HG02840 (cell line): ENCODE measurements at regions not wholly inside any gene's neighbourhood (a gene's known extent, or its start where the extent isn't known, plus 50 kb on each side); places are given as distances from the start of the nearest gene placed in this dataset.

Experiments used
- ATAC-seq: cut with Tn5 transposase; IDR thresholded peaks from one replicate; pipeline ENCODE4 v1.9.1; 2021; ENCODE audit warnings: mild to moderate bottlenecking, moderate library complexity, moderate number of reproducible peaks; ENCODE audit not compliant: unreplicated experiment, low FRiP score

DNA sequence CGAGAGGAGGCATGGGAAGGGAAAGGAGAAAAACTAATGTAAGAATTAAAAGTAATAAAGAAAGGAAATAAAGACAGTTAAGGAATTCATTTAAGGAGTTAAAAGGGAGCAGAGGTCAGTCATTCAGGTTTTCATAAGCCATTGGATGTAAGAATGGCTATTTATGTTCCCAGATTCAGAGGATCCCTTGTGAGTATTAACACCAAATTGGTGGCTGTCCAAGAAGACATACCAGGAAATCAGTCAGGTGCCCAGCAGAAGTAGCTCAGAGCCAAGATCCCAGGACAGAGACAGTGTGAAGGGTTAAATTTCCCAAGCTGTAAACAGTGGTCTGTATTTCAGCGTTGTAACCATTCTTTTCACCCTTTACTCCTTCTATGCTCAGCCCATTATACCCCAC is 550.4 kb downstream of the BCL11A start:
- no peak for ATAC-seq

DNA sequence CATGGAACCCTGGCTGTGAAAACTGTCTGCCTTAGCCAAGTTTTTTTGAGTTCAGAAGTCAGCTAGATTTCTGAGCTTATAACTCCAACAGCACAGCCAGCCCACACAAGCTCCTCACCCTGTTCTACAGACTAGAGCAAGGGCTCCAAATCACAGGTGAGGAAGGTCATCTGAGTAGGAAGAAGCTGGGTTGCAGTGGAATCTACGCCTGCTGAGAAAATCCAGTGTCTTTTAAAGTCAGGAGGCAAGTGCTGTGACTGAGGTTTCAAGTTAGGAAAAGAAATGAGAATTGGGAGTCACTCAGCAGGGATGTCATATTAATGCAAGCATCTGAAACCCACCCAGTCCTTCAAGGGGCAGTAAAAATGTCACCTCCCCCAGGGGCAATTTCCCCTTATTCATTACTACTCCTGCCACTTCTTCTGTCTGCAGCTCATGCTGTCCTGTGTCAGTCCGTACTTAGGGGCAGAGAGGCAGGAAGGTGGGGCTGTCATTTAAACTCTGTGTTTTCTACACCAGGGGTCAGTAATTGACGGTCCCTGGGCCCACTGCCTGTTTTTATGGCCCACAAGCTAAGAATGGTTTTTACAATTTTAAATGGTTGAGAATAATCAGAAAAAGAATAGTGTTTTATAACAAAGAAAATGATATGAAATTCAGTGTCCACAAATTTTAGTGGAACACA is 551.1 kb downstream of the BCL11A start:
- no peak for ATAC-seq

DNA sequence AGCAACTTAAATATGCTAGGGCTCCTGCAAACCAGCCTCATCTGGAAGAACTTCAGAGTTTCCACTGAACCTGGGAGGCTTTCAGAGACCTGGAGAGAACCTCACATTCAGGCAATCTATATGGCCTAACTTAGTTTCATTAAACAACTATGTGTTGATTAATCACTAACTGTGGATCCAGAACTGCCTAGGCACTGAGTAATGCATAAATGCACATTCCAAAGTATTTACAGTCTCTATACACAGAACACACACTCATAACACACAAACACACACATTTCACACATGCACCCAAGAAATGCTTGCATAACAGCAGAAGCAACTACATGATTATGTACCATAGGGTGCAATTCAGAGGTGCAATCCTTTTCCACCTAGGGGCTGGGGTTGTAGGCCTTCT is 552.8 kb downstream of the BCL11A start:
- ATAC-seq: no peak

DNA sequence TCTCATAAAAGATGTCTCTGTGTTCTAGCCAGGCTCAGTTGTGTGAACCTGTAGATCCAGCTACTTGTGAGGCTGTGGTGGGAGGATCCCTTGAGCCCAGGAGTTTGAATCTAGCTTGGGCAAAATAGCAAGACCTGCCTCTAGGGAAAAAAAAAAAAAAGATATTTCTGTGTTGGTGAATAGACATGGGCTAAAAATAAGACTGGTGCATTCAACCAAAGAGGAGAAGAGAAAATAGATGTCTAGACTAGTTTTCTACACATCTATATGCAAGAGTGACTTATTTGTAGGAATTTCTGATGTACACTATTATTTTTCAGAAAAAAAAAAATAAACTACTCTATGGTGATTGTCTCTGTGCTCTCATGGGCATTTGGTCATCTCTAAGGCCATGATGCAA is 555.1 kb downstream of the BCL11A start:
- ATAC-seq: no peak

DNA sequence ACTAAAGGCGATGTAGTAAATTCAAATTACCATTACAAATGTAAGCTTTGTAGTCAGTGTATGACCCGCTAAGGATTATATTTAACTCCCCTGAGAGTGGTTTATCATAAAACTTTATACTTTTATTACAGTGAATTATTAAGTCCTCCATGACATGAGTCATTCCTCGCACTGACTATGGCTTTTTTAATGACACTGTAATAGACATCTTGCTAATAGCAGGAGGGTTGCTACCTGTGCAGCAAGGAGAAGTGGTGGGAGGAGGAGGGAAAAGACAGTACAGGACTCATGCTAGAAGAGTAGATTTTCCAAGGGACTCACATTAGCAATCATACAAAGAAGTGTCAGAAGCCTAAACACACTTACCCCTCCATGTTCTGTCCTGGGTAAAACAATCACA is 556.1 kb downstream of the BCL11A start:
- no peak for ATAC-seq

DNA sequence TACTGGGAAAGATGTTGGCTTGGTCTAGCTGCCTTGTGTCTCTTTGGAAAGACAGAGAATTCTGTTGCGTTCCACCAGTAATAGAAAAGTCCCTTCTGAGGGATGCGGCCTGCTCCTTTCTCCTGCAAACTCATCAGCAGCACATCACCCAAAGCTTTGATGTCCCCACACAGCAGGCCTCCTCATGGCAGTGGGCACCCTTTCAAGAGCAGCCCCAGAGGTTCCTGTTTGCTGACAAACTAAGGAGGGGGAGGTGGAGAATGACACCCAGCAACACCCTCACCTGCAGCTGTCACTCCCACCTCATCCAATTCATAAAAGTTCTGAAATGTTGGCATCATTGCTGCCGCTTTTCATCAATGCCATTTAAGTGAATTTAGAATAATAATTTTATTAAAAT is 556.6 kb downstream of the BCL11A start:
- ATAC-seq: no peak

DNA sequence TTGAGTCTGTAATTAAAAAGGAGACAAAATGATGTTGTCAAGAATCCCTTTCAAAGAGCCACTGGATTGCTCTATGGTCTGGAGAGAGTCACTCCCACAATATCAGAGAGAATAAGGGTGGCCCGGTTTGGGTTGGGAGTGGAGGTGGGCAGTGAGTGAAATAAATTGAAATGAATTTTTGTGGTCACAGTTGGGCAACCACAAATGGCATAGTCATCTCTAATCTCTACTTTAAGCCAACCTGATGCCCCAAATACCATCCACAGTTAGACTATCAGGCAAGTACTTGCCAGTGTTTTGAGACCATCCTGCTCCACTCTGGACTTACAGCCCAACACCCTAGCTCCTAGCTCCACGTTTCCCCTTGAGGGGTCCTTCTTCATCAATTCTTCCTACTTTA is 559.7 kb downstream of the BCL11A start:
- no peak for ATAC-seq

DNA sequence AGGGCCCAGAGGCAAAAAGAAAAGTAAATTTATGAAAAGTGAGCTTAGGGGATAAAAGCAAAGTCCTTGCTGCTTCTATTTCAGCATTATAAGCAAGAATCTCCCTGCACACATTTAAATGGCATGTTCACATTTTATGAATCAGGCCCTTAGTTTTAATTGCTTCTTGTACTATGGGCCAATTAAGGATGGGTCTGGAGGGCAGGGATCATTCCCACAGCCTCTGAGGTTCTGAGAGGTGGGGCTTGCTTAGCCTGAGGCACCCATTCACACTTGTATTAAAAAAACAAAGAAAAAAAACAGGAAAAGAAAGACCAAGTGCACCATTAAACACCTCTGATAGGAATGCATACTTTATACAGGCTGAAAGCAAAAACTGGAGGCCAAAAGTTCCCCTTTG is 565.1 kb downstream of the BCL11A start:
- ATAC-seq: no peak

DNA sequence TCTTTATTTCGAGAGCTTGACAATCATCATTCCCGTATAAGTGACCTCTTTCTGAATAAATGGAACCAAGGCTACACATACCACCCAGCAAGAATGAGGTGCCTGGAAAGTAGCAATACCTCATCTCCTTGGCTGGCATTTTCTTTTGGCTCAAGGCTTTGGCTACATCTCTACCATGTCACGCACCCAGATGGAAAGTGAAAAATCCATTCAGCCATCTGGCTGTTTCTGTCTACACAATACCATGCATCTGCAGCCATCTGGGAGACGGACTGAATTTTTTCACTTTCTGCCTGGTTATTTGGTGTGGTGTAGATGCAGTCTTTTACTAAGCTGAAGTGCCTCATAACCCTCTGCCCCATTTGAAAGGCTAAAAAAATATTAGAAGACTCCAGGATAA is 566.9 kb downstream of the BCL11A start:
- no peak for ATAC-seq

DNA sequence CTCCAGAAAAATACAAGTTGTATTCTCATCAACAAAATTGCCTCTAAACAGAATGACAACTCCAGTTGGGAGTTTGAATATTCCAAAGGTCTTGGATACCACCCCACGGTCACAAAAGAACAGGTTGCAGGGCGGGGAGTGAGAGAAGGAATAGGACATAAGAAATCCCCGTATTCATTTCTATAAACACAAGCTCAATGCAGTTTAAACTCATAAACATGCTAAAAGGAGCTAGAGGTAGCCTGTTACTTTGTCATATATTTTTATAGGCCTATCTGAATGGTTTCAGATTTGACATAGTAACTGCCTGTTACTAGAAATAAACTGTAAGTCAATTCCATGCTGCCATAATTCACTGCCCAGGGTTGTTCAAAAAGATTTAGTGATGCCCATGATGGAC is 567.5 kb downstream of the BCL11A start:
- ATAC-seq: no peak

DNA sequence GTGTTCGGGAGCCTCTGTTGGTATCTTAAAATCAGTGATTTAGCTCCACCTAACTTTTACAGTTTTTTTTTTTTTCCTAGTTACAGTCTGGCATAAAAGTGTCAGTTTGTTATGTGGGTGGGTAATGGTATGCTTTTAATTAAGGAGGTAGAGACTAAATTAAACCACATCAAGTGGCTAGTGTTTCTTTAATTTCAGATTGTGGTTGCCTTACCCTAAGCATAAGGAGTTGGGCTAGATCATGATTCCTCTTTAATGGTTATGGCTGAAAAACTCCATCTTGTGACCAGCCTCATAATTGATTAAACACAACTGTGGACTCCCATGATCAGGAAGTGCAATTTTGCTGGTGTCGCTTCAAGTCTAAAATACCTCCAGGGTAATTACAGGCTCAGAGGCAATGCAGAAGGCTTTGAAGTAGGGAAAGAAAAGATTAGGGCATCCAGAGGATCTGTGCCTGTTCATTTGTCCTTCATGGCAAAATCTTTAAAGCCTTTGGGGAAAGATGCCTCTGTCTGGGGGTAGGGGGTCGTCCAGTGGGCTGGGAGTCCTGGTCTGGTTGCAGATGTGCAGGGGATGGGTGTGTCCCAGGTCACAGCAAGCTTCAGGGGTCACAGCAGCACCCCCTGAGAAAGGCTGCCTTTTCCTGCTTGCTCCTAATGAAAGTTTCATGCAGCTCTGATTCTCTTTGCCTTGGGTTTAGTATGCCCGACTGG is 579.2 kb downstream of the BCL11A start:
- no peak for ATAC-seq

DNA sequence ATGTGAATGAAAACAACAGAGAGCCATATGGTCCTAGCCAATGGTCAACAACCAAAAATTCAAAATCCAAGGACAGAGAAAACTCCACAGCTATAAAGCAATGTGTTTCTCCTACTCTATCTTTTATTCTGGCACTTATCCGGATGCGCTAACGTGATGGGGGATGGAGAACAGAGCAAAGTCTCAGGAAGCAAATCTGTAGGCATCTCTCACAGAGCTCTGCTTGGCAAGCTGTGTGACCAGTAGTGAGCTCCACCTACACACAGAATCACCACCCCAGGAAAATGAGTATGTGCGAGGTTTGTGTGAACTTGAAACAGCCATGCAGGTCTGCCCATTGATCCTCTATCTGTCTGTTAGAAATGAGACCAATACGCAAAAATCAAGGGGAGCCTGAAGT is 584.3 kb downstream of the BCL11A start:
- ATAC-seq: no peak

DNA sequence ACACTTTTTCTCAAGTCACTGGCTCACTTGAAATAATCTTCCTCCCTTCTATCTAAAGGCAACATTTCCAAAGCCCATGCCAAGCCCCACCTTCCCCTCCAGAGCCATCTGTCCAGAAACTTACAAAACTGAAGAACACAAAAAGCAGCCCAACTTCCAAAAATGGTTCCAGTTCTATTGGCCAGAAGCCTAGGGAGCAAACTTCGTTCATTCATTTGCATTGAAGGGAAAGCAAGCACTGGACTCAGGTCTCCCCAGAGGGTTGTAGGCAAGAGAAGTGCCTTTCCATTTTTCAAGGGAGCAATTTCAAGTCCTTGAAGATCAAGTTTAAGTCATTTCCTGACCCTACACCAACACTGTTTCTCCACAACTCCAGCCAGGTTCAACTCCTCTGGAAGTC is 585.0 kb downstream of the BCL11A start:
- ATAC-seq: no peak

DNA sequence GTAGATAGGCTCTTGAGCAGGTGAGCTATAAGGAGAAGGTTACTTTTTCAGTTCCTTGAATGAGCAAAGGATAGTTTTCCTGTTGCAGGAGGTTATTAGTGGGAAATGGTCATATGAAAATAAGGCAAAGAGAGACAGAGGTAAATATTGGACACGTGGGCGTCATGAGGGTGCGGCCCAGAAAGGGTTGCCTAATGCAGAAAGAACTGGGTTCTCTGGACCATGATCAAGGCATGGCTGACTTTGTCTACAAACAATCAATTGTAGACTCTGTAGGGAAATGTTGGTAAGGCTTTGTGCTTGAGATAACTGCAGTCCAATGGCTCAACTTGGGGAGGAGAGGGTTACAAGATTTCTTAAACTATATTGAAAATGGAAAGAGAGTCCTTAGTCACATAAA is 585.8 kb downstream of the BCL11A start:
- ATAC-seq: no peak

DNA sequence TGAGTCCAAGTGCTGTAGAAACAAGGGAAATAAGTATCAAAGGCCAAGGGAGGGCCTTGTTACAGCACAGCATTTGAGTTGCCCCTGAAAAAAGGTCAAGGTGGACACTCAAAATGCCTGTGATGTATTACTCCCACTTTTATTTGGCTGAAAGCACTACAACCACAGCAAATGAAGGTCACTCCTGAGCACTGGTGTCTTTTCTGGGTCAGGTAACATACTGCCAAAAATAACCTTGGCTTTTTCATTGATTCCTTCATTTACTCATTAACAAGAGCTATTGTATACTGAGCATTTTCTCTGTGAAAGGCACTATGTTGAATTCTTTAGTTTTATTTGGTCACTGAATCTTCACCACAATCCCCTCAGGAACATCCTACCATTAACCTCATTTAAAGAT is 590.3 kb downstream of the BCL11A start:
- ATAC-seq: no peak

DNA sequence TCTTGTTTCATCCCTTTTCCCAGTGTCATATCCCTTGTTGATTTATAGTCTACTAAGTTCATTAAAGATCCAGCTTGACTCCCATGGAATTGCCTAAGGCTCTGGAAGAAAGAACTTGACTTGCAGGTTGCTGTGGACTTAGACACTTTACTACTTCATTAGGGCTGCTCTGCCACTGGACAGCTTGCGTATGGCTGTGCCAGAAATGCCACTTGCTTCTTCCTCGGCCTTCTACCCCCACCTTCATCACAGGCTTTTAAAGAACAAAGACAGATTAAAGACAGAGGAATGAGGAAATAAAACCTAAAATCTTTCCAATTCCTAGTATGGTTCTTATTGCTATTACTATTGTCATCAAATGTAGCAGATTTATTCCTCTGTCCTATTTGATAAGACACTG is 591.7 kb downstream of the BCL11A start:
- ATAC-seq: no peak

DNA sequence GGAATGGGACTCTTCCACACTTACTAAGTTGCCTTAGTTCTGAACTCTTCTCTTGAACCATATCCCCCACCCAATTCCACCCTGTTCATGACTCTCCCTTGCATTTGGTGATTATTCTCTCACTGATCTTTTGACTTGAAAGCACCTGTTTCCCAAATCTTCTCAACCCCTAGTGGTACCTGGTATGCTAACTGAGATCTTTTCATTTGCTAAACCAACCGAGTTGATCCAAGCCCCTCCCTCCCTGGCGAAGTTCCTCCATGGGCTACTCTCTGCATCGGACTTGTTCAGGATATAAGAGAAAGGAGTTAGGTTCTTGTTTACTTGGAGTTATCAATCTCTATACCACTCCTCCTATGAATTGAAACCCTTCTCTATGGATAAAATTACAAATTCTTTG is 593.5 kb downstream of the BCL11A start:
- no peak for ATAC-seq

DNA sequence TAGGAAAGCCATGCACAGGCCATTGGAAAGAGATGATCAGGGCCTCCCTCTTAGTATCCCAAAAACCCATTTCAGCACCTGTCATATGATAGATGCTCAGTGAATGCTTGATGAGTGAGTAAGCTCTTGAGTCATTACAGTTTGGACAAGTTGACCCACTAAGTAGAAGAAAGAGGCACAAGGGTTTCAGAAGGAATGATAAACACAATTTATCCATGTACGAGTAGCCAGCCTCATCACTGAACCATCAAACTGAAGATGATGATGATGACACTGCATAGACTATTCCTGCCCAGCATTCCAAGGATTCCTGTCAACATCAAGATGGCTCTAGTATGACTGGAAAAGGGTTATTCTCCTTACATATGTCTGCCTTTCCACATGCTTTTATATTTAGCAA is 596.0 kb downstream of the BCL11A start:
- no peak for ATAC-seq

DNA sequence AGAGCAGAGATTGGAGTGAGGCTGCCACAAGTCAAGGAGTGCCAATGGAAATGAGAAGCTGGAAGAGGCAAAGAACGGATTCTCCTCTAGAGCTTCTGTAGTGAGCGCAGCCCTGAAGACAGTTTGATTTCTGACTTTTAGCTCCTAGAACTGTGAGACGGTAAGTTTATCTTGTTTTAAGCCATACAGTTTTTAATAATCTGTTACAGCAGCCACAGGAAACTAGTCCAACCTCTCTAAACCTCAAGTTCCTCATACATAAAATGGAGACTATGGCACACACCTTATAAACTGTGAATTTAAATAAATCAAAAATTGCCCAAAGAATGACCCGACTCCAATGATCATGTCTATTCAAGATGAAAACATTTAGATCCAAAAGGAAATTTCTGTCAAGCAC is 596.5 kb downstream of the BCL11A start:
- no peak for ATAC-seq

DNA sequence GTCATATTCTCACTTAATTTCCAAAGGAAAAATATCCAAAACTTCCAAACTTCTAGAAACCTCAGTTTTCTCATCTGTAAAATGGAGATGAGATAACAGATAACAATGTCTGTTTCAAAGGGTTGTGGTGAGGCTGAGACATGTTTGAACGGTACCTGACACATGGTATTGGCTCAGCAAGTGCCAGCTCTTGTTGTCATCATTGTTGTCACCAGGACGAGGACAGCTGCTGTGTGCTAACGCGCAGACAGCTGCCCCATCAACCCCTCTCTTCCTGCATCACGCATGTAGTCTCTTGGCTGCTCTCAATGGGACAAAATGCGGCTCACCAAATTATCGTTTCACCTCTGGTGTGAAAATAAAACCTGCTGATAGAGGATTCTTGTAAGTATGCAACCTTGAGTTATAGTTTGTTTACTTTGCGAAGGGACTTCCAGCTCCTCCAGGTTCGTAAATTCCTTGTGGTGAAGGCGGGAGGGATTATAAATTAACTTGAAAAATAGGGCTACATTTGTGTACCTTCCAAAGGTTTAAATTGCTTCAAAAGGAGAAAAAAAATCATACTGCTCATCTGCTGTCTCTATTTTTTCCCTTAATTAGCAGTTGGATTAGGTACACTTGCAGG is 605.4 kb downstream of the BCL11A start:
- no peak for ATAC-seq

DNA sequence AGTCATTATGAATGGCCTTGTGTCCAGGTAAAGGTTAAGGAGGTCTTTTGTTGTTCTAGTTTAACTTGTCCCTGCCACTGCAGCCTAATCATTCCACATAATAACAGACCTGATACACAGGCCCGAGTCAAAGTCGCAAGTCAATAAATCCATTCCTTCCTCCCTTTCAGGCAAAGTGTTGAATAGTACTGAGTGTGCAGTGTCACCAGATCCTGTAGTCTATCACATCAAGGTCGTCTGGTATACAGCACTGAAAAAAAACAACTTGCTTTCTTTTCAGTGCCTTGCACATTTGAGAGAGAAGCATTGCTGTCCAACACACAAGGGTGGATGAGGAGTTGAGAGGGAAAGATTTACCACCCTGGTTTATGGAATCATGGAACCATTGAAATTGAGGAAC is 606.2 kb downstream of the BCL11A start:
- ATAC-seq: no peak

DNA sequence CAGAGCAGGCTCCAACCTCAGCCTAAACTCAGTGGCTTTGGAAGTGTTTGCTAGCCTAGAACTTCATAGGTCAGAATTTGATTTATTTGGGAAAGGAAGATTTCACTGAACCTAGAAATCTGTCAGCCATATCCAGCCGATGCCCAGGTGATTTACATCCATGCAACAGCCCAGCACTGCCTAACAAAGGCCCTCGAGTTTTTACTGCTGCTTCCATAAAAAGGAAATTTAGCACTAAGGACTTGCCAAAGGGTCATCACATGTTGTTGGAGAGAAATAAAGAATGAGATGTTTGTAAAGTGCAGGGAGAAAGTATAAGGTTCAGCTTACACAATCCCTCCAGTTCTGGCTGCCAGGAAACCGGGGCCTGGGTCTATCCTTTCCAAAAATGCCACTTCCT is 614.2 kb downstream of the BCL11A start:
- ATAC-seq: no peak
